ENCODE measurements at regions not wholly inside any gene's neighbourhood (a gene's known extent, or its start where the extent isn't known, plus 50 kb on each side); places are given as distances from the start of the nearest gene placed in this dataset.

DNA sequence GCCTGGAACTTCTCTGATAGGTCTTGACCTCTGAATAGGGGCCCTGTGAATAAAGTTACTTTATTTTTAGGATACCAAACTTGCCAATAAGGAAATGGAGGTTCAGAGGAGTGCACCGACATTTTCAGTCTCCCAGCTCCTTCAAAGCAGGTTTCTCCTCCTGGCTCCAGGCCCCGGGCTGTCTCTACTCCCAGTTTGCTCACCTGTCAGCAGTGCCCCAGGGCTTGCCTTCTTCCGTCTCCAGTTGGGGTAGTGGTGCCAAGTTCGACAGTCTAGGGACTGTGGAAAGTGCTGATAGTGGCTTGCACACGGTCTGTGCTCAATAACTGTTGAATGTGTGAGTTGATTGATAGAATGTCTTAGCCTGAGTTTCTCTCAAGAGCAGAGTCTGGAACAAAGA is 149.2 kb downstream of the ACTL8 start:
- DNase-seq (ENCODE audit: low spot score): no peak

DNA sequence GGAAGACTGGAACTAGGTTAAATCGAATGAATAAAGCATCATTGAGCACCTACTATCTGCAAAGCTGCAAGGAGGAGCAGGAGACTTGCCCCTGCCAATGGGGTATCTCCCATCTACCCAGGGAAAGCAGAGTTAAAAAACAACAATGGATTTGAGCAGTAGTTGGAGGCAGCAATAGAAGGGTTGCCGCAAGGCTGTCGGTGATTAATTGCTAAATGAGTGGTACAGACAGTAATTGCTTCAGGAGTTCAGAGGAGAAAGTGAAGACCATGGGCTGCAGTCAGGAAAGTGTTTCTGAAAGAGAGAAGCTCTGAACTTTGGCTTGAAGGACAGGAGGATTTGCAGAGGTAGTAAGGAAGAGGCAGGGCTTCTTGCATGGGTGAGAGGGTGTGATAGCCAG is 152.9 kb downstream of the ACTL8 start:
- DNase-seq (ENCODE audit: low spot score): no peak

DNA sequence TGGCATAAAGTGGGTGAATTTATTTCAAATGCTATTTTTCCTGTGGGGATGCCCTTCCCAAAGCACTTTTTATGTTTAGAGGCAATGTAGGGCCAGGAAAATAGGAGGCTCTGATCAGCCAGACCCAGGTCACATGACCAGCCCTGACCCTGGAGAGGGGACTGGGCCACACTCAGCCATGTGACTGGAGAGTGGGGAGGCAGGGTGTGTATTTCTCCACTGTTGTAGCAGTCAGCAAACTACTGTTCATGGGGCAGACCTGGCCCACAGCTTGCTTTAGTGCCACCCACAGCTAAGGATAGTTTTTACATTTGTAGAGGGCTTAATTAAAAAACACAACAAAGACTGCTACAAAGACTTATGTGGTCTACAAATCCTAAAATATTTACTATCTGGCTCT is 153.8 kb downstream of the ACTL8 start:
- no peak for DNase-seq (ENCODE audit: low spot score)

DNA sequence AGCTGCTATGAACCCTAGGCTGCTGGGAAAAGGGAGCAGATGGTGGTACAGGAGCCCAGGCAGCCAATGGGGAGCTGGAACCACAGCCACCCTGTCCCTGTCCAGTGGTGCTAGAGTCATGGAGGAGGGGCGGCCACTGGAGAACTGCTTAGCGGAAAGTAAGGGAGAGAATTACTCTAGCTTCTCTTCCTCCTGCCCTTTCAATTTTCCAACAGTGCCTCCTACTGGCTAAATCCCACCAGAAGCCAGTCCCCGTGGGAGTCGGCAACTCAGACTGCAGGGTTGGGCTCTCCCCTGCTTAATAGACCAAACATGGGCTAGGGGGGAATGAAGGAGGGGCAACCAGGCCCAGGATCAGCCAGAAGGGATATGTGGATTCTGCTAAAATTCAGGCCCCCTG is 154.5 kb downstream of the ACTL8 start:
- DNase-seq (ENCODE audit: low spot score): peak; percentile 9

DNA sequence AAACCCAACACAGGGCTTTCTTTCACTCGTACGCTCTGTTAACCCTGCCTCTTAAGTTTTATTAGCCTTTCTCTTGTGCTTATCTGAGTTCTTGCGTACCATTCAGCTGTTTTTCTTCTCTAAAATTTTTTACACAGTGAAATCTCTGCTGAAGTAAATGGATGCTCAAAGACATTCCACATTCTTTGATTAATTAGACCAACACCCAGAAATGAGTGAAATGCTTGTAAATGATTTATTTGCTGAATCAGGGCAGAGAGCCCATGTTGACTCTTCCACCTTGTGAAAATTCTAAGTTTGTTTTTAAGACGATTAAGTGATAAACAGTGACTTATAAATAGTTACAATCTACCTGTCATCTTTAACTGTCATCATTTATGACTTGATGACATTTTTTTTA is 156.7 kb downstream of the ACTL8 start:
- no peak for DNase-seq (ENCODE audit: low spot score)

DNA sequence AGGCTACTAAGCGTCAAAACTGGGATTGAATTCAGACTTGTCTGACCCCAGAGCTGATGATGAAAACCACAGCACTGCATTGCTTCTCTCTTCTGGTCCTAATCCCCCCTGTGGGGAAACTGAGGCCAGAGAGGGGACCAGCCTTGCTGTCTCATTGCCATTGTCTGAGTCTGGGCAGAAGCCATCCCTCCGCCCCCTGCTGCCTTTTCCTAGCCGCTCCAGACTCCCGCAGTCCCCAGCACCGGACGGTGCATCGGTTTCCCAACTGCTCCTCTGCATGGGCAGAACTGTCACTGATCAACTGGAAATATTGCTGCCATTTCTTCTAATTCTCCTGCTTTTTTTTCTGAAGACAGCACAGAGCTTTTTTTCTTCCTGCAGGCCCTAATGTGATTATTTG is 157.4 kb downstream of the ACTL8 start:
- DNase-seq (ENCODE audit: low spot score): no peak

DNA sequence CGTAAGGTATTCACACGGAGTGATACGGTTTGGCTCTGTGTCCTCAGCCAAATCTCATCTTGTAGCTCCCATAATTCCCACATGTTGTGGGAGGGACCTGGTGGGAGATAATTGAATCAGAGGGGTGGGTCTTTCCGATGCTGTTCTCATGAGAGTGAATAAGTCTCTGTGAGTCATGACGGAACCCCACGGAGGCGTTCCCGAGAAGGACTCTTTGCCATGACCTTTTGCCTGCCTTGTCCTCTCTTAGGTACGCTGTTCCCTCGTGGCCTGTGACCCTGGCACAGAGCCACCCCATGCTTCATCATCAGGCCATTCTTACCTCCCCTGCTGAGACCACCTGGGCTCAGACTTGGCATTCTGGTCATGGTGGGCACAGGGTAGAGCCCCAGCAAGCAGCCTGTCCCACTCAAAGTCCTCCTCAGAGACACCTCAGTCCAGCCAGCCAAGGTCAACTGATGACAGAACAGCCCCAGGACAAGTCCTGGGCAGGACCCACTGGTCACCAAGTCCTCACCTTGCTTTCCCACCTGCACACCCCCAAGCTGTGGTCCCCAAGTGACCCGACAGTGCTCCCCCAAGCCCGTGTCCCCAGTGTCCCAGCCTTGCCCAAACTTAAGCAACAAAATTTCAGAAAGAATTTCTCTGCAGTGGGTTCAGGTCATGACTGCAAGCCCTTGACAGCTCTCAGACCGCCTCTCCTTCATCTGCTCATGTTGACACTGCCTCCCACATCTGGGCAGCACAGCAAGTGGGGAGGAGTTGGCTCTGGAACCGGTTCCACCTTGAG is 158.4 kb downstream of the ACTL8 start:
- no peak for DNase-seq (ENCODE audit: low spot score)

DNA sequence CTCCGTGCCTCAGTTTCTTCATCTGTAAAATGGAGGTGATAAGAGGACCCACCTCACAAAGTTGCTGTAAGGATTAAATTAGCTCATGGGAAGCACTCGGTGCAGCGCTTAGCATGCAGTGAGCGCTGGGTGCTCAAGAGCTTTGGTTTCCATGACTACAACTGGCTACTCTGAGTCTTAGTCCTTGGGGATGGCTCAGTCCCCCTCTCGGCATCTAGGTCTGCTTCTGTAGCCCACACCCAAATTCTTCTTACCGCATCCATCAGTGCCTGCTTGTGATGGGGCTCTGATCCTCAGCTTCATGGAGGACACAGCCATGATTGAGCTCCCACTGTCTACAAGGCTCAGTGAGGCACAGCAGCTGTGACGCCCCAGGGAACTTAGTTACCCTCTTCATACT is 159.0 kb downstream of the ACTL8 start:
- DNase-seq (ENCODE audit: low spot score): no peak

DNA sequence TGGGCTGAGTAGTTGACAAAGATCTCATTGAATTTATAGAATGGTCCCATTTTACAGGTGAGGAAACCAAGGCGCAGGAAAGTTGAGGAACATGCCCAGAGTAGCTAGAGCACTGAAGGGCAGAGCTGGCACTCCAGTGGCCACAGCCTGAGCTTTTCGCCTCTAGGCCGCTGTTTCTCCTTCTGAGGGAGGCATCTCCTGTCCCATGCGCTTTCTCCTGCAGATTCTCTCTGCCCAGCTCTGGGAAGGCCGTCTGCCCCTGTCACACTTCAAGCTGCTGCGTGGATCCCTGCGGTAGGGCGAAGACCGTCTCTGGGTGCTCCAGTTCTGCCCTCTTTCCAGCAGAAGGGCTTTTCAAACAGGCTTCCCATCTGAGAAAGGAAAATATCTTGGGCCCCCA is 159.9 kb downstream of the ACTL8 start:
- DNase-seq (ENCODE audit: low spot score): no peak

DNA sequence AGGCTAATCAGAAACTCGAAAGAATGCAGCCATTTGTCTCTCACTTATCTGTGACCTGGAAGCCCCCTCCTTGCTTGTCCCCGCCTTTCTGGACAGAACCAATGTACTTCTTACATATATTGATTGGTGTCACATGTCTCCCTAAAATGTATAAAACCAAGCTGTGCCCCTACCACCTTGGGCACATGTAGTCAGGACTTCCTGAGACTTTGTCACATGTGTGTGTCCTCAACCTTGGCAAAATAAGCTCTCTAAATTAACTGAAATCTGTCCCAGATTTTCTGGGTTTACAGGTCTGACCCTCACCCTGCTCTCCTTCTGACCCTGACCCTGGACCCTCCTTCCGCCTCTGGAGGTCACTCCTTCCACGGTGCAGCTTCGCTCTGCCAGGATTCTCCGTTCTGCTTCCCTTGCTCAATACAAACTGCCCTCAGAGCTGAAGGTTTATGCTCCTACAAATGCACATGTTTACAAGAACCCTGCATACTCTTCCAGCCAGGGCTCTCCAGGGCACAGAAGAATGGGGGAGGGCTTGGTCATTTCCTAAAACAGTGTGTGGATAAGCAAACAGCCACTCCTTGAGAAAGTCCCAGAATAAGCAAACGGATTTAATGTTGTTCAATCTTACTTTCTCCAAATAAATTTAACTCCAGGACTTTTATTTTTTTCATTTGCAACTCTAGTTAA is 160.5 kb downstream of the ACTL8 start:
- no peak for DNase-seq (ENCODE audit: low spot score)

DNA sequence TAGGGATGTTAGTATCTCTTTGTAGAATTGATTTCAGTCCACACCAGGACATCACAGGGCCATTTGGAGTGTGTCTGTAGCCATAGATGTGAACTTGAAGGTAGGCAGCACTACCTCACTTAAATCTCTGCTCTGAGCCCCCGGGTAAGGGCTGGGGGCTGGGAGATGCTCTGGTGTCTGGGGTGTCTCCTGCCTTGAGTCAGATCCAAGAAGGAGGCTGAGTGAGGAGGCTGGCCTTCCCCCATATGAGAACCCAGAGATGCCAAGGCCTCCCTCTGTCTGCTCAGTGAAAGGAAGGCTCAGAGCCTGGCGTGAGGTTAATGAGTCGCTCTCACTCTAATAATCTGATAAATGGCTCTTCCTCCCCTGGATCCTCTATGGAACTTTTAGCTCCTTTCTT is 161.6 kb downstream of the ACTL8 start:
- DNase-seq (ENCODE audit: low spot score): no peak

DNA sequence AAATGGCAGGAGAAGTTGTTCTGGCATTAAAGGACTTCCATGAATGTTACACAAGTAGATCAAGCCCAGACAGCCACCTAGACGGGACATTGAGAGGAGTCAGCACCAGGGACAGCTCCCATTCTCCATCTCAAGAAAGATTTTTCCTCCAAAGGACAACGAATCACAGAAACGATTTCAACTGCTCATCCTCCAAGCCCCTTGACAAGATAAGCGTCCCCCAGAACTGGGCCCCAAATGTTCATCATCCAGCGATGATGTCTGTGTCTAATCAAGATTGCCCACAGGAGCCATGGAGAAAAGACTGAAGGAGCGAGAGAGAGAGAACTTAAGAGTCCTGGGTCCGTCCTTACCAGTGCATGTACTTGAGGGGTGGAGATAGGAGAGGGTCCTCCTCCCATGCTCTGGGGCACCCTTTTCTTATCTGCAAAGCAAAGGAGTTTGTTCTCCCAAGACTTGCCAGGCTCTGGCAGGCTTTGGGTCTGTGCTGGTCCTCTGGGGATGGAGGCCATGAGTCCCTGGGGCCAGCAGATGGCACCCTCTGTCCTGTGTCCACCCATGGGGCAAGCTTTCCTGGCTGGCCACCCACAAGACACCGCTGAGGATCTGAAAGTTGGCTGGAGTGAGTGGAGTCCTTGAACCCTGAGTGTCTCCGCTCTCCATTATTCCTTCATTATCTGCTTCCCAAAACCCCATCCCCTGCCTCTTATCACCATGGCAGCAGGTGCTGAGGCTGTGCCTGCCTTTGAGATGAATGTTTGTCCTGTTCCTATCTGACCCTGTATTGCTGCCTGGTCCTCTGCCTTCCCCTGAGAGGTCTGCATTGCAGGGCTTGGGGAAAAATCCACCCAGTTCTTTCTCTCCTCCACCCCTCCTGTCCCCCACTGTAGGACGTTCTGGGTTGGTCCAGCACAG is 164.6 kb downstream of the ACTL8 start:
- DNase-seq (ENCODE audit: low spot score): peak; percentile 24

DNA sequence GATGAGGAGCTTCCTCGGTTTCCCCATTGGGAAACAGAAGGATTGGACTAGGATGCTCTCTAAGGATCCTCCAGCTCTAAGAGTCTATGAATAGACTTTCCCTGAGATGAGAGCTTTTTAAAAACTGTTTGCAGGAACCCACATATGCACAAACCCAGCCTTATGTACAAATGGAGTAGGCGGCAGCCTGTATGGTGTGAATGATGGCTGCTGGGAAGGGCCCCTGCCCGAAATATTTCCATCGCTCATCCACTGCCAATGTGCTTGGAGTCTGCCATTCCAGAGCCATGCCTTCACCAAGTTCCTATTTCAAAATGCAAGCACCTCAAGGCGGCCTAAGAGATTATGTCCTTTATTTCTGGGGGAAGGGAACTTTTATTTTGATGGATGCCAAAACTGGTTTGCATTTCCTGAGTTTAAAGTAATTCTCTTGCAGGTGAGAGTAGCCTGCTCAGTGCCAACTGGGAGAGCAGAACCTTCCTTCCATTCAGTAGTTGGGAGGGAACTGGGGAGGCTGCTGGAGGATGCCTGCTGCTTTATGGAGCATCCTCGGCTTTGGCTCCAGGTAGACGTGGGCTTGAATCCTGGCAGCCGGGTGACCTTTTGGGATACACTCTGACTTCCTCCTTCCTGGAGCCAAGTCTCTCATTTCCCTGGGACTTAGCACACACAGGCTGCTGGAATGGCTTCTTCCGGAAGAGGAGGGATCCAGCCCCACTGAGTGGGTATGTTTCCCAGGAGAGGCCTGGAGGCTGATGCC is 165.9 kb downstream of the ACTL8 start:
- no peak for DNase-seq (ENCODE audit: low spot score)

DNA sequence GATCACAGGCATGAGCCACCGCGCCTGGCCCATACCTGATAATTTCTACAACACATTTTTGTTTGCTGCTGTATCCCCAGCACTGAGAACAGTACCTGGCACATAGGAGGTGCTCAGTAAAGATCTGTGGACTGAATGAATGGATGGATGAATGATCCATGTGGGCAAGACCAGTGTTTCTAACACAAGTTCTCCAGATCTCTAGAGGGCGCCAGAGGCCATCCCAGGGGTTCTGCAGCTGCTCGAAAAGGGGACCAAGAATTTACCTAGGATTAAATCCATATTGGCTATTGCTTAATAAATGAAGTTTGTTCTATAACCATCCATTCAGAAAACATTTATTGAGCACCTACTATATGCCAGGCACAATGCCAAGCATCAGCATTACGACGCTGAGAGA is 167.7 kb downstream of the ACTL8 start:
- peak; percentile 38 for DNase-seq (ENCODE audit: low spot score)

DNA sequence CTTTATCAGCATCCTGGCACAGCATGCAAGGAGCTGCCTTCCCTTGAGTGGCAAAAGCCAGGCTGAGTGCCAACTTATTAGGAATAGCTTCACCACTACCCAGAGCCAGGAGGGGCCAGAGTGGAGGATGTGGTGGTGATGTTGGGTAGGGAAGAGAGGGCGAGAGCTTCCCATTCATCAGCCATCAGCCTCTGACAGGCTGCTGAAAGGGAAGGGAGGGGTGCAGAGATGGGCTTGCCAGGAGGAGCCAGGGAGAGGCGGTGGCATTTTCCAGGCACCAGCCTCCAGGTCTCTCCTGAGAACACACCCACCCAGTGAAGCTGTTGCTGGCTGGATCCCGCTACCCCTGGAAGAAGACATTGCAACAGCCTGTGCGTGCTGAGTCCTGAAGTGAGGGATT is 168.5 kb downstream of the ACTL8 start:
- DNase-seq (ENCODE audit: low spot score): no peak

DNA sequence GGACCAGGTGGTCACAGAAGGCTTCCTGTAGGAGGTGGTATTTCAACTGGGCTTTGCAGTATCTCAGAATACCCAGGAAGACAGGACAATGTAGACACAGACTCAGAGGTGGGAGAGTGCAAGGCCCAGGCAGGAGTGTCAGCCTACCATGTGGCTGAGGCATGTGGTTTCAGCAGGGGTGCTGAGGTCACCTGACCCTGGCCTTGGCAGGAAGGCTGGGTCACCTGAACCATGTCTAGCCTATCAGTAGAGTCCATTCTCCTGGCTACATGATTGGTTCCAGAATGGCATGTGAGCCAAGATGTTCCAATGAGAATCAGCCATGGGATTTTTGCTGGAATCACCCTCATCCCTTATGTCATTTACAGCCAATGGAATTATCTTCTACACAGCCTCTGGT is 169.4 kb downstream of the ACTL8 start:
- DNase-seq (ENCODE audit: low spot score): no peak

DNA sequence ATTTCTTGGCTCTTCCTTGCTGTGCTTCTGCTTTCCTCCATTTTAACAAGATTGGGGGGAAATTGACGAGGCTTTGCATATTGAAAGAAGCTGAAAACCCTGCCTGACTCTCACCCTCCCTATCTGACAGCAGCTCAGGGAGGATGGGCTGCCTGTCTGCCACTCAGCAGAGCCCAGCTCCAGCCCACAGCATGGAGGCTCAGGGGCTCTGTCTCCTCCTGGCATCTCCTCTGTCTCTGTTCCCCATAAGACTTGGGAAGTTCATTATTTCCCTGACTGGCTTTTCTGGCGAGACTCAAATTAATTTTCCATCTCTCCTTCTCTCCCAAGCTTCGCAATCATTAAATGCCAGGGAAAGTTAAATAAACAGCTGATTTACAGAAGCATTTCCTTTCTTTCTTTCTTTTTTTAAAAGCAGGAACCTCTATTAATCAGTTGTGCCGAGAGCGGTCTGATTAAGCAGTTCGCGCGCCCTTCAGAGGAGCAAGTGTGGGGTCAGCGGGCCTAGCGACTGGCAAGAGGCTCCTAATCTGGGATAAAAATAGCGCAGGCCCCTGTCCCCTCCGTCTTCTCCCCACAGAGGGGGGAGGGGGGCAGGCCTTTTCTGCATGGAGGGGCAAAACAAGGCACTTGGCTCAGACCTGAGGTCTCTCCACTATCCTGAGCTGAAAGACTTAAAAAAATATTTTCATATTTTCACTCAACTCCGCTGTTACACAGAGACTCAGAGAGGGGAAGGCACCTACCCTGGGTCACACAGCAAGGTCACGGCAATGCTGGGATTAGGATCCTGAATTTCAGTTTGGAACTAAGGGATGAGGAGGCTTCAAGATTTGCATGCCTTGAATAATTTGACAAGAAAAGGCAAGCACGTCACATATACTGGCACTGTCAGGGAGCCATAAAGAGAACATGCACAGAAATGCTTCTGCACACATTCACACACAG is 170.4 kb downstream of the ACTL8 start:
- DNase-seq (ENCODE audit: low spot score): no peak

DNA sequence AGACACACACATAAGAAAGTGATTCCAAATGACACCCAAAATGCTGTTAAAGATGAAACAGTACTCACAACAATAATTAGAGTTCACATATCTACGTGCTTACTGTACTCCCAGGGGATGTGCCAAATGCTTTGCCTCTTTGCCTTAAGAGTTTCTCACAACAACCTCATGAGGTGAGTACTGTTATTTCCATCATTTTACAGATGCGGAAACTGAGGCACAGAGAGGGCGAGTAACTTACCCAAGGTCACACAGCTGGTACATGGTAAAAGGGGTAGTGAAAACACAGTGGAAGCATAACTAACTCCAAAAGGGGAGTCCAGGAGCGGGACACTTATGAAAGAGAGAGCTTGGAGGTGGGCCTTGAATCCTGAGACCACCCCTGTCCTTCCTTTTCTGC is 171.8 kb downstream of the ACTL8 start:
- no peak for DNase-seq (ENCODE audit: low spot score)

DNA sequence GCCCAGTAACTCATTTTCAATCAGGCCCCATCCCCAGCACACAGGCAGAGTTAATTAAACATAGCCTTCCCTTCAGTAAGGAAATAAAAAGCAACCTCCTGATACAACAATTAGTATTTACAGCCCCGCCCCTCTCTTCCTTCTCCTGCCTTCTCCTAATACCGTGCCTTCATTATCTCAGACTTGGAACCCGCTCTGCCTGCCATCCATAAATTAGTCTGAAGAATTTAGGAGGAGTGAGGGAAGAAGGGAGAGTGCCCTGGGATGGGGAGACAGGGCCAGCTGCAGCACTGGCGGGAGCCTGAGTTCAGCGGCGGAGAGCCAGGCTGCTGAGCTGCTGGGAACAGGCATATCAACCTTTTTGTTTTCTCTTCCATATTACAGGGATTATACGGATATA is 172.8 kb downstream of the ACTL8 start:
- DNase-seq (ENCODE audit: low spot score): no peak

DNA sequence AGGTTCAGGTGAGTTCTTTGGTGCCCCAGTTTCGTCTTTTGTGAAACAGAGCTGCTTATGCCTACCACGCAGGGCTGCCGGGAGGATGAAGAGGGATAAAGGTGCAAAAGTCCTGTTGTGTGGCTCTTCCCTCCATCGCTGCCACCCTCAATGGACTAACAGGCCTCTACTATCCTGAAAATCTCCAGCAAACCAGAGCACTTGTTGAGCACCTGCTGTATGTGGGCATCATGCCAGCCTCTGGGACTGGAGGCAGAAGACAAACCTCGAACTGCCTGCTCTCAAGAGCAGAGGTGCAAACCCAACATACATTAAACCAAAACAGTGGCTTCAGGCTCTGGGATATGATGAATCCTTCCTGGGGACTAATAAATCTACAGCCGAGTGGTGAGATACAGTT is 174.1 kb downstream of the ACTL8 start:
- DNase-seq (ENCODE audit: low spot score): no peak

DNA sequence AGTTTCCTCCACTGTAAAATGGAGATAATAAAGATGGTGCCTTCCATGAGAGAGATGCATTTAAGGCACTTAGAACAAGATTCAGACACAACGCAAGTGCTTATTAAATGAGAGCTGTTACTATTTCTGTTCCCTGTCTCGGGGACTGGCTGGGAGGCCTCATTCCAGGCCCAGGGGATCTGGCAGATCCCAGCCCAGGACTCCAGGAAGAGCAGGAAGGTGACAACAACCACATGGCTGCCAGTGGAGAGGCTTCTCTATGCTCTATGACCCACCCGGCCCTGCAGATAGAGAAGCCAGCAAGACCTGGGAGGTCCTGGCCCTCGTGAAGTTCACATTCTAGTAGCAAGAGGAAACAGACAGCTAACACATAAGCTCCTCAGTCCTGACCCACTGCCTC is 175.5 kb downstream of the ACTL8 start:
- no peak for DNase-seq (ENCODE audit: low spot score)

Measured in pons (tissue), 1 donor.